ENCODE measurements at regions not wholly inside any gene's neighbourhood (a gene's known extent, or its start where the extent isn't known, plus 50 kb on each side); places are given as distances from the start of the nearest gene placed in this dataset.

GRCh38 chr15:62558640-62559380 lies 393.7 kb upstream of the C2CD4B start:
- TF ChIP-seq, protein P1, sequence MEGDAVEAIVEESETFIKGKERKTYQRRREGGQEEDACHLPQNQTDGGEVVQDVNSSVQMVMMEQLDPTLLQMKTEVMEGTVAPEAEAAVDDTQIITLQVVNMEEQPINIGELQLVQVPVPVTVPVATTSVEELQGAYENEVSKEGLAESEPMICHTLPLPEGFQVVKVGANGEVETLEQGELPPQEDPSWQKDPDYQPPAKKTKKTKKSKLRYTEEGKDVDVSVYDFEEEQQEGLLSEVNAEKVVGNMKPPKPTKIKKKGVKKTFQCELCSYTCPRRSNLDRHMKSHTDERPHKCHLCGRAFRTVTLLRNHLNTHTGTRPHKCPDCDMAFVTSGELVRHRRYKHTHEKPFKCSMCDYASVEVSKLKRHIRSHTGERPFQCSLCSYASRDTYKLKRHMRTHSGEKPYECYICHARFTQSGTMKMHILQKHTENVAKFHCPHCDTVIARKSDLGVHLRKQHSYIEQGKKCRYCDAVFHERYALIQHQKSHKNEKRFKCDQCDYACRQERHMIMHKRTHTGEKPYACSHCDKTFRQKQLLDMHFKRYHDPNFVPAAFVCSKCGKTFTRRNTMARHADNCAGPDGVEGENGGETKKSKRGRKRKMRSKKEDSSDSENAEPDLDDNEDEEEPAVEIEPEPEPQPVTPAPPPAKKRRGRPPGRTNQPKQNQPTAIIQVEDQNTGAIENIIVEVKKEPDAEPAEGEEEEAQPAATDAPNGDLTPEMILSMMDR (IDR thresholded peaks at IDR 0.05), result no peak
- TF ChIP-seq ZNF121 (CRISPR knock-in tag; IDR thresholded peaks at IDR 0.05) (no peak), RELA (CRISPR knock-in tag; IDR thresholded peaks at IDR 0.05; ENCODE audit: borderline replicate concordance) (no peak), CBFB (CRISPR knock-in tag; IDR thresholded peaks at IDR 0.05; ENCODE audit: low read depth) (no peak), CREM (CRISPR knock-in tag; IDR thresholded peaks at IDR 0.05) (no peak), CREB1 (CRISPR knock-in tag; IDR thresholded peaks at IDR 0.05) (no peak), PRDM15 (CRISPR knock-in tag; IDR thresholded peaks at IDR 0.05) (no peak), CDX4 (CRISPR knock-in tag; IDR thresholded peaks at IDR 0.05; ENCODE audit: borderline replicate concordance) (no peak), ELF4 (CRISPR knock-in tag; IDR thresholded peaks at IDR 0.05; ENCODE audit: low read depth) (no peak), FOXK1 (CRISPR knock-in tag; IDR thresholded peaks at IDR 0.05) (no peak)
- TF ChIP-seq, protein P2, sequence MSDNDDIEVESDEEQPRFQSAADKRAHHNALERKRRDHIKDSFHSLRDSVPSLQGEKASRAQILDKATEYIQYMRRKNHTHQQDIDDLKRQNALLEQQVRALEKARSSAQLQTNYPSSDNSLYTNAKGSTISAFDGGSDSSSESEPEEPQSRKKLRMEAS (CRISPR knock-in tag; IDR thresholded peaks at IDR 0.05), result no peak
